Large intestine (tissue), 3 donors: ENCODE measurements at regions not wholly inside any gene's neighbourhood (a gene's known extent, or its start where the extent isn't known, plus 50 kb on each side); places are given as distances from the start of the nearest gene placed in this dataset.
A peak's percentile ranks its signal among the peaks of the same experiment; 100 is the strongest.

Source experiments
- DNase-seq, 2 donors: peaks; one replicate each; pipeline versions ENCODE4 v3.0.0 to v3.0.0-alpha.2; 2013
- H3K27ac ChIP-seq: one replicate; pipeline ENCODE4 v1.5.1; 2013; ENCODE audit warnings: low read length
- H3K27me3 ChIP-seq: 2 replicates; pipeline ENCODE4 v1.6.1; 2013; ENCODE audit warnings: low read length; ENCODE audit not compliant: control insufficient read depth, insufficient read depth
- H3K36me3 ChIP-seq: 2 replicates; pipeline ENCODE4 v1.6.1; 2013; ENCODE audit warnings: low read length; ENCODE audit not compliant: control insufficient read depth, insufficient read depth
- H3K4me1 ChIP-seq: one replicate; pipeline ENCODE4 v1.6.1; 2013; ENCODE audit warnings: low read length; ENCODE audit not compliant: control insufficient read depth, insufficient read depth
- H3K4me3 ChIP-seq: one replicate; pipeline ENCODE4 v1.5.1; 2013; ENCODE audit warnings: low read length
- H3K9me3 ChIP-seq: one replicate; pipeline ENCODE4 v1.6.1; 2013; ENCODE audit warnings: mild to moderate bottlenecking, low read depth, low read length, moderate library complexity; ENCODE audit not compliant: control insufficient read depth
- WGBS: methylation state at CpG from one replicate; pipeline ENCODE4 v1.1.5; 2013; ENCODE audit warnings: low lambda C conversion rate; ENCODE audit not compliant: insufficient coverage; 5-methylcytosine and 5-hydroxymethylcytosine counted together

DNA sequence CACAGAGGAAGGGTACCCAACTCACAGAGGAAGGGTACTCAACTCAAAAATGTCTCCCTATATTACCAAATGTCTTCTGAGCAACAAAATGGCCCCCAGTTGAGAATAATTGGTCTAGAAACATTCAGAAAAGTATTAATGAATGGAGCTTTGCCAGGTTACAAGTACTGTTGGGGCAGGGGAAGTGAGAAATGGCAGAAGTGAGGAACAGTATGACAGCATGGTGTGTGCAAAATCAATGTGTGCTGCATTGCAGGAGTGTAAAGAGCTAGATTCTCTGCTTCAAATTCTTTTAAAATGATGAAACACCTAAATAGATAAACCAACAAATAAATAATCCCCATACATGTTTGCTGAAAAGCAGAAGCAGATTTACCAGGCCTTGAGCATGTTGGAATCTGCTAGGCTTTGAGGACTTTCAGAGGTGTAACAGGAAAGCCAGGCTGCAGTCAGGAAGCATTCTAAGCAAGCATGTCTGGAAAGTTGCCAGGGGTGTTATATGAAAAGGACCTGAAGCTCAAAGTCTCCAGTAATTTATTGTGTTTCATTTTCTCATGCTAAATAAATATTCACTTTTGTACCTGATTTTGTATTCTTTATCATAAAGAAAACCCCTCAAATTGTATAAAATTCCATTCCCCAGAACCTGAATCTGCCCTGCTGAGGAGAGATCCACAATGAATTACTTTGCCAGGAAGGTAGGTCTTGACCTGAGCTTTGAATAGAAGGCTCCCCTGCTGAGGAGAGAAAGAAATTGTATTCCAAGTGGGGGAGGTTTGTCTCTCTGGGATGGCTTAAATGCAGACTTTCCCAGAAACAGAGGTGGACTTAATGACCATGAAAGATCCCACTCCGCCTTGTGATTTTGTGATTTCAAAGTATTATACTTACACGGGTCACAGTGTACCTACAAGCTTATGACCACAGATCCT, 265.0 kb upstream of the MARCKS start:
- H3K27ac ChIP-seq, result no peak overlapping the region
- no peak overlapping the region for H3K4me3 ChIP-seq
- no peaks in the 10 kb centered on the region for H3K36me3 ChIP-seq
- H3K27me3 ChIP-seq, result no peaks in the 10 kb centered on the region
- H3K9me3 ChIP-seq, result no peaks in the 10 kb centered on the region
- DNase-seq, result peak; percentile 71 to 89
- peaks cover 8% of the 10 kb centered on the region for H3K4me1 ChIP-seq
- no CpG with 5 or more reads among the region's 2 CpGs for WGBS

GRCh38 chr6:113594726-113595125, 262.4 kb upstream of the MARCKS start:
- no CpG with 5 or more reads among the region's 1 CpG for WGBS
- no peak for DNase-seq
- H3K27ac ChIP-seq, result no peak overlapping the region

DNA sequence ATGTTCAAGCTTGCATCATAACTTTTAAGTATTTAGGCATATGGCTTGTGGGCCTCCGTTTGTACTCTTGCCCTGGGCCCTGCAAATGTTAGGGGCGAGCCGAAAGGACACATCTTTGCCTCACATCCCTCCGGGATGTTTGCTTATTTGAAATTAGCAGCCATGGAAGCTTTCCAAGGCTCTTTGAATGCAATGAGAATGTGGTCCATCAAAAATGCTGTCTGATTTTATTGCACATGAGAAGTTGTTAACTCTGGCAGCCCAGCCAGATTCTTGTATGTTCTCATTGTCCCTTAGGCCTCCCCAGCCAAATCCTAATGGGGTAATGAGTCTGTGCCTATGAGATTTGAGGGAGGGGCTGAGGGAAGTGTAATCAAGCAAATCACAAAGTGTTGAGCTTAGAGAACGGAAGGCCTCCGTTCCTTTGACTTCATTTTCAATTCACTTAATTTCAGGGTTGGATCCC, 261.2 kb upstream of the MARCKS start:
- H3K4me3 ChIP-seq, result no peak overlapping the region
- no peaks in the 10 kb centered on the region for H3K36me3 ChIP-seq
- peak in 1 of 2 donors; percentile 38 for DNase-seq
- H3K9me3 ChIP-seq, result no peaks in the 10 kb centered on the region
- peaks cover 8% of the 10 kb centered on the region for H3K4me1 ChIP-seq
- H3K27me3 ChIP-seq, result no peaks in the 10 kb centered on the region
- 58% methylated on average over 4 of the region's 6 CpGs for WGBS
- no peak overlapping the region for H3K27ac ChIP-seq

More at GRCh38 chr6:113594726-113595125, 262.4 kb upstream of the MARCKS start:
- Histone ChIP-seq H3K4me3 (no peak overlapping the region), H3K27me3 (no peaks in the 10 kb centered on the region), H3K4me1 (peaks cover 8% of the 10 kb centered on the region), H3K9me3 (no peaks in the 10 kb centered on the region), H3K36me3 (no peaks in the 10 kb centered on the region)

DNA sequence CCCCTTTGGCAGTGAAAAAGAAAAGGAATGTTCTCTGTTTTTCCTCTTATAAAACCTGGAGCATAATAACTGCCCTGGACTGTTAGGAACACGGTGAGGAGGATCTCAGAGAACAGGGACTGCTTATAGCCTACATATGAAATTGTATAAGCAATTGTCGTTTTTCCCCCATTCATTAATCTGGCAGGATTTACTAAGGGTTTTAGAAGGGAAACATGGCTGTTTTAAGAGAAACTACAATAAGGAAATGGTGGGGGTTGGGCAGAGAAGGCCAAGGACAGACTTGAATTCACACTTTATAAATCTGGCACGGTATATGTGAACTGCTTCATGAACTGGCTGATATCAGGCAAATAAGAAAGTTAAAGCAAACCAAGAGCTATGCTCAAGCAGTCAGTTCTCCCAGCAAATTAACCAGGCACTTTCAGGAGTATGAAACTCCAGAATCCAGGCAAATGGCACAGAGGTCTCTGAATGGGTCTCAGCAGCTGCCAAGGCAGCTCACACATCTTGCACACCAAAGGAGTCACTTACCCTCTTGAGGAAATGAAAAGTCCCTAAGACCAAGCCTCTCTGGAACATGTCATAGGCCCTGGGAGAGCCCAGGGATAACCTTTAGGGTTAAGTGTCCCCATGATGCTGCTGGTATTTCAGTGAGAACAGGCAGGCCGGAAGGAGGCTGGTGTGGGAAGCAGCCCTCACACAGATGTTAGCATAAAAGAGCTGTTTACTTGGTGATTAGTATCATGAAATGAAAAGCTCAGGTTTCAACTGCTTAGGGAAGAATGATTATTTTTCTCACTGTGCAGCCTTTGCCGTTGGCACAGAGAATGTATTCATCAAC, 260.5 kb upstream of the MARCKS start:
- Histone ChIP-seq H3K27ac (peak overlapping the region; percentile 8), H3K4me3 (no peak overlapping the region), H3K9me3 (no peaks in the 10 kb centered on the region), H3K36me3 (no peaks in the 10 kb centered on the region), H3K27me3 (no peaks in the 10 kb centered on the region), H3K4me1 (peaks cover 8% of the 10 kb centered on the region)
- no CpG with 5 or more reads among the region's 5 CpGs for WGBS
- peak in 1 of 2 donors; percentile 35 for DNase-seq

DNA sequence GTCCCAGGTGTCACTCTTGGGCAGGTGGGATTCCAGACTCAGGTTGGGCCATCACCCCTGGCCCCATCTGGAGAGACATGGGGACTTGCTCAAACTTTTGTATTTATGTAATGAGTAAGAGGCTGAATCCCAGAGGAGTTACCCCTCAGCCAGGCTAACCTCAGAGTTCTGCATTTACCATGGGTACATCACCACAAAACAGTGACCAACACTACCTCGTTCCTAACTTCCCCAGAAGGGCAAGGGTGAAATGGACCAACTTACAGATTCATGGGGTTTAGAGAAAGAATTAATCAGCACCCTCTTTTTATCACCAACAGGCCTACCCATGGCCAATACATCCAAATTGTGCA, 259.9 kb upstream of the MARCKS start:
- H3K36me3 ChIP-seq, result no peaks in the 10 kb centered on the region
- H3K27ac ChIP-seq, result no peak overlapping the region
- H3K27me3 ChIP-seq, result no peaks in the 10 kb centered on the region
- no peak for DNase-seq
- H3K4me3 ChIP-seq, result no peak overlapping the region
- no peaks in the 10 kb centered on the region for H3K9me3 ChIP-seq
- H3K4me1 ChIP-seq, result peaks cover 5% of the 10 kb centered on the region
- no CpG with 5 or more reads among the region's 1 CpG for WGBS

DNA sequence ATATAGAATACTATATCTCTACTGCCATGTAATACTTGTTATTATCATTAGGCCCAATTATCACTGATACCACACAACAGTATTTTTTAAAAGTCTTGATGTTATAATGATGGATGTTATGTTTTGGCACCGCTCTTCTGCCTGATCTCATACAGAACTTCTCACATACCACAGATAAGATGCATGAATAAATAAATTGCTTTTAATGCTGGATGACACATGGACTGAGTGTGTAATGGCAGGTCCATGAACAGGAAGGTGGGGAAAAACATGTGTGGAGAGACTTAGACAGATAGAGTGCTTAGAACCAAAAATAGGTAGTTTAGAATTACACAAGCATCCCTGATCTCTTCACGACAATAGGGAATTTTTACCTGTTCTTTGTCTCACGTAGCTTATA, 258.4 kb upstream of the MARCKS start:
- WGBS, result no CpG with 5 or more reads among the region's 3 CpGs

DNA sequence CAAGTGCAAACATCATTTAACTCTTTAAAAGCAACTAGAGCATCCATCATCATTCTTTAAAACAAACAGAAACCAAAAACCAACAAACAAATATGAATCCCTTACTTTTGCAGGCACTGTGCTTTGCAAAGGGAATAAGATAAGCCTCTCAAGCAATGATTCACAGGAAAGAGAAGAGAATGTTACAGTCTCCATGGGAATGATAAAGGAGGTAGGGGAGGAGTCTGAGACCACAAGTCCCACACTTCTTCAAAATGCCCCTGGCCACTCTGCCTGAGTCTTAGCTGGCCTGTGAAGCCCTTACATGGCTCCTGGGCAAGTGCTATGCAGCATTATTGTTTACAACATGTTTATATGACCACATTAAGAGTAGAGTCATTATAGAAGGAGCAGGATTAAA, 257.7 kb upstream of the MARCKS start:
- H3K4me3 ChIP-seq, result no peak overlapping the region
- no peaks in the 10 kb centered on the region for H3K9me3 ChIP-seq
- H3K27me3 ChIP-seq, result no peaks in the 10 kb centered on the region
- DNase-seq, result no peak
- no peak overlapping the region for H3K27ac ChIP-seq
- no peaks in the 10 kb centered on the region for H3K4me1 ChIP-seq
- H3K36me3 ChIP-seq, result no peaks in the 10 kb centered on the region

More for the DNA sequence above, 258.4 kb upstream of the MARCKS start:
- H3K27ac ChIP-seq, result no peak overlapping the region
- H3K4me3 ChIP-seq, result no peak overlapping the region
- H3K9me3 ChIP-seq, result no peaks in the 10 kb centered on the region
- no peaks in the 10 kb centered on the region for H3K36me3 ChIP-seq
- no peaks in the 10 kb centered on the region for H3K4me1 ChIP-seq
- DNase-seq, result no peak
- no peaks in the 10 kb centered on the region for H3K27me3 ChIP-seq

- Histone ChIP-seq H3K4me3 (no peak overlapping the region), H3K36me3 (no peaks in the 10 kb centered on the region), H3K9me3 (no peaks in the 10 kb centered on the region), H3K4me1 (no peaks in the 10 kb centered on the region), H3K27ac (no peak overlapping the region), H3K27me3 (no peaks in the 10 kb centered on the region)
- DNase-seq, result no peak
- no CpG with 5 or more reads among the region's 2 CpGs for WGBS
These were observed 256.4 kb upstream of the MARCKS start for GRCh38 chr6:113600551-113601339.

GRCh38 chr6:113607821-113608545, 249.2 kb upstream of the MARCKS start:
- no peaks in the 10 kb centered on the region for H3K36me3 ChIP-seq
- peak in 1 of 2 donors; percentile 46 for DNase-seq
- H3K4me1 ChIP-seq, result no peaks in the 10 kb centered on the region
- no peaks in the 10 kb centered on the region for H3K9me3 ChIP-seq
- H3K4me3 ChIP-seq, result no peak overlapping the region
- no CpG with 5 or more reads among the region's 2 CpGs for WGBS
- H3K27ac ChIP-seq, result no peak overlapping the region
- no peaks in the 10 kb centered on the region for H3K27me3 ChIP-seq
